NCI-H446 (cell line): ENCODE measurements at regions not wholly inside any gene's neighbourhood (a gene's known extent, or its start where the extent isn't known, plus 50 kb on each side); places are given as distances from the start of the nearest gene placed in this dataset.
A peak's percentile ranks its signal among the peaks of the same experiment; 100 is the strongest.

ENCODE experiments used
- DNase-seq, 2 experiments: peaks; one replicate each; lab custom pipeline; 2025; lab: John Stamatoyannopoulos, UW

- no peak for DNase-seq
Measured at GRCh38 chr15:39127151-39127790, 453.6 kb upstream of the THBS1 start.

GRCh38 chr15:39127925-39128617 lies 452.8 kb upstream of the THBS1 start:
- DNase-seq: peak; percentile 11 to 41

GRCh38 chr15:39128746-39129145 lies 452.1 kb upstream of the THBS1 start:
- no peak for DNase-seq

GRCh38 chr15:39130556-39131379 lies 450.1 kb upstream of the THBS1 start:
- DNase-seq: no peak

GRCh38 chr15:39131609-39132008 lies 449.3 kb upstream of the THBS1 start:
- no peak for DNase-seq

- DNase-seq: no peak
Measured at GRCh38 chr15:39132070-39132469, 448.8 kb upstream of the THBS1 start.

- no peak for DNase-seq
Measured at GRCh38 chr15:39132954-39133600, 447.8 kb upstream of the THBS1 start.

- DNase-seq: no peak
Measured at GRCh38 chr15:39134282-39134681, 446.6 kb upstream of the THBS1 start.

- DNase-seq: no peak
Measured at GRCh38 chr15:39135989-39136388, 444.9 kb upstream of the THBS1 start.

- no peak for DNase-seq
Measured at GRCh38 chr15:39139431-39140059, 441.3 kb upstream of the THBS1 start.

GRCh38 chr15:39140060-39140604 lies 440.7 kb upstream of the THBS1 start:
- no peak for DNase-seq

GRCh38 chr15:39142500-39142899 lies 438.4 kb upstream of the THBS1 start:
- DNase-seq: no peak

- no peak for DNase-seq
Measured at GRCh38 chr15:39143479-39143878, 437.4 kb upstream of the THBS1 start.

- DNase-seq: no peak
Measured at GRCh38 chr15:39144051-39144450, 436.8 kb upstream of the THBS1 start.

GRCh38 chr15:39144613-39145499 lies 436.0 kb upstream of the THBS1 start:
- DNase-seq: no peak

GRCh38 chr15:39145854-39146625 lies 434.8 kb upstream of the THBS1 start:
- DNase-seq: peak in 1 of 2 experiments; percentile 20

GRCh38 chr15:39149636-39150150 lies 431.2 kb upstream of the THBS1 start:
- peak in 1 of 2 experiments; percentile 28 for DNase-seq

GRCh38 chr15:39151545-39151944 lies 429.3 kb upstream of the THBS1 start:
- DNase-seq: no peak

- no peak for DNase-seq
Measured at GRCh38 chr15:39153058-39153714, 427.7 kb upstream of the THBS1 start.
